Stimulated activated CD4-positive, alpha-beta T cell treated with anti-CD3 and anti-CD28 coated beads, TNF-alpha, amount 100 ng/mL, for 1 hour (primary cell): ENCODE measurements at regions not wholly inside any gene's neighbourhood (a gene's known extent, or its start where the extent isn't known, plus 50 kb on each side); places are given as distances from the start of the nearest gene placed in this dataset.
"Not testable (repeated sequence)": the region's sequence is repeated elsewhere in the genome, so short reads cannot be mapped to it uniquely, and the experiment has no call there.

Source experiments
- DNase-seq, 3 donors: peaks; one replicate each; pipeline ENCODE4 v3.0.0-alpha.2; 2020; ENCODE audit warnings: low read depth in 3 of 3, low spot score in 1 of 3

- no peak for DNase-seq
Measured at GRCh38 chr7:25696571-25696970, 455.4 kb upstream of the NFE2L3 start.

GRCh38 chr7:25698451-25699113, 453.4 kb upstream of the NFE2L3 start:
- no peak for DNase-seq

- DNase-seq = not testable (repeated sequence)
Measured at GRCh38 chr7:25700141-25700540, 451.9 kb upstream of the NFE2L3 start.

- DNase-seq = no peak
Measured at GRCh38 chr7:25704413-25704812, 447.6 kb upstream of the NFE2L3 start.

- no peak for DNase-seq
Measured at GRCh38 chr7:25706764-25707163, 445.2 kb upstream of the NFE2L3 start.

- no peak for DNase-seq
Measured at GRCh38 chr7:25707768-25708620, 444.0 kb upstream of the NFE2L3 start.

- DNase-seq = no peak
Measured at GRCh38 chr7:25710959-25711358, 441.0 kb upstream of the NFE2L3 start.

- DNase-seq = no peak
Measured at GRCh38 chr7:25711940-25712339, 440.1 kb upstream of the NFE2L3 start.

- no peak for DNase-seq
Measured at GRCh38 chr7:25712500-25712899, 439.5 kb upstream of the NFE2L3 start.

- DNase-seq = no peak
Measured at GRCh38 chr7:25714013-25714412, 438.0 kb upstream of the NFE2L3 start.

GRCh38 chr7:25716421-25716820, 435.6 kb upstream of the NFE2L3 start:
- no peak for DNase-seq

GRCh38 chr7:25718596-25718995, 433.4 kb upstream of the NFE2L3 start:
- no peak for DNase-seq

GRCh38 chr7:25719190-25719896, 432.7 kb upstream of the NFE2L3 start:
- no peak for DNase-seq

- DNase-seq = no peak
Measured at GRCh38 chr7:25720427-25720826, 431.6 kb upstream of the NFE2L3 start.

GRCh38 chr7:25722856-25723255, 429.1 kb upstream of the NFE2L3 start:
- DNase-seq = no peak

GRCh38 chr7:25725451-25725850, 426.5 kb upstream of the NFE2L3 start:
- DNase-seq = no peak

- no peak for DNase-seq
Measured at GRCh38 chr7:25726170-25726780, 425.7 kb upstream of the NFE2L3 start.

GRCh38 chr7:25726781-25727311, 425.2 kb upstream of the NFE2L3 start:
- DNase-seq = no peak

- DNase-seq = no peak
Measured at GRCh38 chr7:25727446-25727845, 424.6 kb upstream of the NFE2L3 start.

- no peak for DNase-seq
Measured at GRCh38 chr7:25727876-25728275, 424.1 kb upstream of the NFE2L3 start.
